KMS-11 (cell line): ENCODE measurements at regions not wholly inside any gene's neighbourhood (a gene's known extent, or its start where the extent isn't known, plus 50 kb on each side); places are given as distances from the start of the nearest gene placed in this dataset.

ENCODE experiments used
- H2AFZ ChIP-seq: fragments of 200-600 bp; sonication (generic); 2 replicates; pipeline ENCODE4 v1.6.1; 2016; ENCODE audit warnings: antibody characterized with exemption, mixed run types, low read depth
- H3K27ac ChIP-seq: fragments of 200-600 bp; sonication (generic); 2 replicates; pipeline ENCODE4 v1.6.1; 2016; ENCODE audit warnings: mild to moderate bottlenecking, mixed run types
- H3K27me3 ChIP-seq: fragments of 200-600 bp; sonication (generic); 2 replicates; pipeline ENCODE4 v1.6.1; 2017; ENCODE audit warnings: mild to moderate bottlenecking, low read depth, mixed run types, moderate library complexity; ENCODE audit not compliant: insufficient read depth
- H3K36me3 ChIP-seq: fragments of 200-600 bp; sonication (generic); 2 replicates; pipeline ENCODE4 v1.6.1; 2017; ENCODE audit warnings: mild to moderate bottlenecking, mixed run types; ENCODE audit not compliant: insufficient read depth
- H3K4me1 ChIP-seq: fragments of 200-600 bp; sonication (generic); 2 replicates; pipeline ENCODE4 v1.6.1; 2016; ENCODE audit warnings: mild to moderate bottlenecking, low read depth, mixed run types; ENCODE audit not compliant: poor library complexity, severe bottlenecking
- H3K4me2 ChIP-seq: fragments of 200-600 bp; sonication (generic); 2 replicates; pipeline ENCODE4 v1.7.0; 2016; ENCODE audit warnings: mild to moderate bottlenecking, mixed run types
- H3K4me3 ChIP-seq: fragments of 200-600 bp; sonication (generic); IDR thresholded peaks from 2 replicates; pipeline ENCODE4 v1.6.1; 2017; ENCODE audit warnings: low read depth, low read length, mixed read lengths; ENCODE audit not compliant: insufficient read depth
- H3K79me2 ChIP-seq: fragments of 200-600 bp; sonication (generic); 2 replicates; pipeline ENCODE4 v1.6.1; 2016; ENCODE audit warnings: low read depth, mixed run types; ENCODE audit not compliant: insufficient read depth
- H3K9ac ChIP-seq: fragments of 200-600 bp; sonication (generic); 2 replicates; pipeline ENCODE4 v1.6.1; 2016; ENCODE audit warnings: mild to moderate bottlenecking, mixed run types
- H4K20me1 ChIP-seq: fragments of 200-600 bp; sonication (generic); 2 replicates; pipeline ENCODE4 v1.6.1; 2016; ENCODE audit warnings: mild to moderate bottlenecking, mixed run types; ENCODE audit not compliant: insufficient read depth
- TF ChIP-seq, protein P1 (sequence below): fragments of 200-600 bp; sonication (generic); conservative IDR thresholded peaks from 2 replicates; pipeline ENCODE4 v1.6.1; 2017; ENCODE audit warnings: low read depth, mild to moderate bottlenecking, antibody characterized with exemption, low read length, moderate library complexity, mixed read lengths

DNA sequence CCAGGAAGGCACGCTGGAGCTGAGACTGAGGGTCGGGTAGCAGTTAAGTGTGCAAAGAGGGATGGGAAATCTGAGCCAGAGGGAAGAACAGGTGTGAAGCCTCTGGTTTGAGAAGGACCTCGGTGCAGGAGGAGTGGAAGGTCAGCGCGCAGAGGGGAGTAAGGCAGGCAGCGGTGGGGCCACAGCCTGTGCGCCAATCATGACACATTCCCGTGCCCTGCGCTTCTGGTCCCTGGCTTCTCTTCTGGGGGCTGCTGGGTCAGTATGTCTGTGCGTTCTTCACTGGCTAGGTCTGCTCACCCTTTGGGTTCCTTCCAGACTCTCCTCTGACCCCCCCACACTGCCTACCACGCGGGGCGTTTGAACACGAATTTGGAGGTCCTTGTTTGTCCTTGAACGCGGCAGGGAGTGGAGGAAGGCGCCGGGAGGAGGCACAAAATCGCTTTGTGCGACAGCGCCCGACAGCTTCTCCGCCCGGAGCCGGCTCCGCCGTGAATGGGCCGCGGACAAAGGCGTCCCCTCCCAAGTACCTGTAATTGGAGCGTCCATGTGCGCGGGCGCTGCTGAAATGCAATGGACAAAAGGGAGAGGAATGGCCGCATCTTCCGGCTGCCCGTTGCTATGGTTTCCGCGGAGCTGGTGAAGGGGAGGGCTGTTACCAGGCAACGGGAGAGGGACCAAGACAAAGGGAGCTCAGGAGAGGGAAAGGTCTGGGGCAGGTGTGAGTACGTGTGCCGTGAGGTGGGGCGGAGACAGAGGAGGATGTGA is 207.2 kb upstream of the SRRM4 start:
- no peak overlapping the region for H2AFZ ChIP-seq
- no peak overlapping the region for H3K27ac ChIP-seq
- H3K4me1 ChIP-seq: no peaks in the 10 kb centered on the region
- no peaks in the 10 kb centered on the region for H3K36me3 ChIP-seq
- no peaks in the 10 kb centered on the region for H3K27me3 ChIP-seq
- no peak overlapping the region for H3K9ac ChIP-seq
- H4K20me1 ChIP-seq: no peaks in the 10 kb centered on the region
- no peak overlapping the region for H3K4me2 ChIP-seq
- H3K79me2 ChIP-seq: no peaks in the 10 kb centered on the region
- TF ChIP-seq, protein P1, sequence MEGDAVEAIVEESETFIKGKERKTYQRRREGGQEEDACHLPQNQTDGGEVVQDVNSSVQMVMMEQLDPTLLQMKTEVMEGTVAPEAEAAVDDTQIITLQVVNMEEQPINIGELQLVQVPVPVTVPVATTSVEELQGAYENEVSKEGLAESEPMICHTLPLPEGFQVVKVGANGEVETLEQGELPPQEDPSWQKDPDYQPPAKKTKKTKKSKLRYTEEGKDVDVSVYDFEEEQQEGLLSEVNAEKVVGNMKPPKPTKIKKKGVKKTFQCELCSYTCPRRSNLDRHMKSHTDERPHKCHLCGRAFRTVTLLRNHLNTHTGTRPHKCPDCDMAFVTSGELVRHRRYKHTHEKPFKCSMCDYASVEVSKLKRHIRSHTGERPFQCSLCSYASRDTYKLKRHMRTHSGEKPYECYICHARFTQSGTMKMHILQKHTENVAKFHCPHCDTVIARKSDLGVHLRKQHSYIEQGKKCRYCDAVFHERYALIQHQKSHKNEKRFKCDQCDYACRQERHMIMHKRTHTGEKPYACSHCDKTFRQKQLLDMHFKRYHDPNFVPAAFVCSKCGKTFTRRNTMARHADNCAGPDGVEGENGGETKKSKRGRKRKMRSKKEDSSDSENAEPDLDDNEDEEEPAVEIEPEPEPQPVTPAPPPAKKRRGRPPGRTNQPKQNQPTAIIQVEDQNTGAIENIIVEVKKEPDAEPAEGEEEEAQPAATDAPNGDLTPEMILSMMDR: no peak
- H3K4me3 ChIP-seq: no peak overlapping the region

DNA sequence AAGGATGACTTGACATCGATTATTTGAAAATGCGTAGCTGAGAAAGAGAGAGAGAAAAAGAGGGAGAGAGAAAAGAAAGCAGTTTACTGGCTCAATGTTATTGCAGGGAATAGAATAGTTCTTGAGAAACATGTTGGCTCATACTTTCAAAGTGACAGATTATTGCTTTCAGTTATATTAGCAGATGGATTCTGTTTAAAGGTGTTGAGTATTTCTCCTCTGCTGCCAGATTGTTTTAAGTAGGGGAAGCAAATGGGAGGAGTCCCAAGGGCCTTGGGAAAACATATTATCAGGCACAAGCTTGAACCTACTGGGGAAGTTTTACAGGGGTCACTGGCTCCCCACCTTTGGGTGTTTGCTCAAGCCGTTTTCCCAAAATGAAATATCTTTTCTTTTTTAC is 203.8 kb upstream of the SRRM4 start:
- no peak overlapping the region for H3K4me3 ChIP-seq
- TF ChIP-seq, protein P1: no peak
- no peaks in the 10 kb centered on the region for H3K27me3 ChIP-seq
- H2AFZ ChIP-seq: no peak overlapping the region
- no peaks in the 10 kb centered on the region for H3K79me2 ChIP-seq
- H3K27ac ChIP-seq: no peak overlapping the region
- H4K20me1 ChIP-seq: no peaks in the 10 kb centered on the region
- H3K4me2 ChIP-seq: no peak overlapping the region
- no peaks in the 10 kb centered on the region for H3K4me1 ChIP-seq
- no peaks in the 10 kb centered on the region for H3K36me3 ChIP-seq
- no peak overlapping the region for H3K9ac ChIP-seq

DNA sequence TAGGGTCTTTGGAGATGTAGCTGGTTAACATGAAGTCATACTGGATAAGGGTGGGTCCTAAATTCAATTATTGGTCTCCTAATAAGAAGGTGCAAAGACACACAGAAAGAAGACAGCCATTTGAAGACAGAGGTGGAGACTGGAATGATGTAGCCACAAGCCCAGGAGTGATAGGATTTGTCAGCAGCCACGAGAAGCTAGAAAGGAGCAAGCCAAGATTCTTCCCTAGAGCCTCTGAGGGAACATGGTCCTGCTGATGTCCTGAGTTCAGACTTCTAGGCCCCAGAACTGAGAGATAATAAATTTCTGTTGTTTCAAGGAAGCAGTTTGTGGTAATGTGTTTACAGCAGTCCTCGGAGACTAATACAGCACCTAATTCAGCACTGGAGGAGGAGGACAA is 203.3 kb upstream of the SRRM4 start:
- H3K79me2 ChIP-seq: no peaks in the 10 kb centered on the region
- no peak overlapping the region for H3K4me2 ChIP-seq
- H4K20me1 ChIP-seq: no peaks in the 10 kb centered on the region
- H3K9ac ChIP-seq: no peak overlapping the region
- no peak overlapping the region for H3K27ac ChIP-seq
- TF ChIP-seq, protein P1: no peak
- H3K27me3 ChIP-seq: no peaks in the 10 kb centered on the region
- no peaks in the 10 kb centered on the region for H3K36me3 ChIP-seq
- no peak overlapping the region for H3K4me3 ChIP-seq
- H2AFZ ChIP-seq: no peak overlapping the region
- no peaks in the 10 kb centered on the region for H3K4me1 ChIP-seq

DNA sequence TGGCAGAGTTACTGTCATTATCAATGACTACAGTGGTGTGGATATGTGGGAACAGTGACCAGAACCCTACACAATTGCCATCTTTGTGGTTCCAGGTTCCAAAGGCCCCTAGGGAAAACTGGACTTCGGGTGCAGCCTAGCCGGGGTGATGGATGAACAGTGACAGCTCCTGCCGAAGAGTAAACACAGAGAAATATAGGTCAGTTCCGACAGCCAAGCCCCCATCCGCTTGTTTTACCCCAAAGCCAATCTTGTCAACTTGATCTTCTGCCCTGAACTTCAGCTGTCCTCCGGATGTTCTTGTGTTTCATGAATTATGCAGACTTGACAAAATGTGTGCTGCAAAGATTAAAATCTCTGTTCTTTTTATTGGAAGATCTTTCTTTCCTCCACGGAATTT is 200.4 kb upstream of the SRRM4 start:
- Histone ChIP-seq H3K9ac (no peak overlapping the region), H3K27me3 (no peaks in the 10 kb centered on the region), H3K79me2 (no peaks in the 10 kb centered on the region), H3K27ac (no peak overlapping the region), H3K4me1 (no peaks in the 10 kb centered on the region), H3K36me3 (no peaks in the 10 kb centered on the region), H2AFZ (no peak overlapping the region), H4K20me1 (no peaks in the 10 kb centered on the region), H3K4me3 (no peak overlapping the region), H3K4me2 (no peak overlapping the region)
- TF ChIP-seq, protein P1: no peak
